NOMO-1 treated with dmso at 0.1 percent for 144 hours (cell line): ENCODE measurements at regions not wholly inside any gene's neighbourhood (a gene's known extent, or its start where the extent isn't known, plus 50 kb on each side); places are given as distances from the start of the nearest gene placed in this dataset.
"Not testable (repeated sequence)": the region's sequence is repeated elsewhere in the genome, so short reads cannot be mapped to it uniquely, and the experiment has no call there.

ENCODE experiments used
- DNase-seq: peaks from one replicate; lab custom pipeline; 2025; ENCODE audit not compliant: unreplicated experiment; lab: John Stamatoyannopoulos, UW

GRCh38 chr6:130603391-130603790, 223.8 kb upstream of the SMLR1 start:
- DNase-seq, result no peak

GRCh38 chr6:130604841-130605399, 222.3 kb upstream of the SMLR1 start:
- no peak for DNase-seq

- DNase-seq, result no peak
Observed at GRCh38 chr6:130610303-130610702, 216.9 kb upstream of the SMLR1 start.

GRCh38 chr6:130611366-130611765, 215.8 kb upstream of the SMLR1 start:
- DNase-seq, result no peak

- no peak for DNase-seq
Observed at GRCh38 chr6:130613176-130613575, 214.0 kb upstream of the SMLR1 start.

GRCh38 chr6:130615816-130616215, 211.4 kb upstream of the SMLR1 start:
- no peak for DNase-seq

GRCh38 chr6:130617658-130618057, 209.5 kb upstream of the SMLR1 start:
- no peak for DNase-seq

- not testable (repeated sequence) for DNase-seq
Observed at GRCh38 chr6:130618806-130619205, 208.4 kb upstream of the SMLR1 start.

- no peak for DNase-seq
Observed at GRCh38 chr6:130620338-130620781, 206.8 kb upstream of the SMLR1 start.

- DNase-seq, result no peak
Observed at GRCh38 chr6:130622142-130622541, 205.1 kb upstream of the SMLR1 start.

- DNase-seq, result no peak
Observed at GRCh38 chr6:130624046-130624445, 203.2 kb upstream of the SMLR1 start.

- no peak for DNase-seq
Observed at GRCh38 chr6:130625825-130626527, 201.2 kb upstream of the SMLR1 start.

- DNase-seq, result no peak
Observed at GRCh38 chr6:130628862-130629261, 198.3 kb upstream of the SMLR1 start.

- no peak for DNase-seq
Observed at GRCh38 chr6:130629640-130630039, 197.6 kb upstream of the SMLR1 start.

GRCh38 chr6:130632277-130632676, 194.9 kb upstream of the SMLR1 start:
- no peak for DNase-seq

- no peak for DNase-seq
Observed at GRCh38 chr6:130632897-130633296, 194.3 kb upstream of the SMLR1 start.

- no peak for DNase-seq
Observed at GRCh38 chr6:130643361-130643760, 183.8 kb upstream of the SMLR1 start.

GRCh38 chr6:130644175-130644574, 183.0 kb upstream of the SMLR1 start:
- no peak for DNase-seq

GRCh38 chr6:130644769-130645168, 182.4 kb upstream of the SMLR1 start:
- not testable (repeated sequence) for DNase-seq

- no peak for DNase-seq
Observed at GRCh38 chr6:130647246-130647645, 180.0 kb upstream of the SMLR1 start.

- DNase-seq, result no peak
Observed at GRCh38 chr6:130655586-130655985, 171.6 kb upstream of the SMLR1 start.

GRCh38 chr6:130661077-130661476, 166.1 kb upstream of the SMLR1 start:
- no peak for DNase-seq

- no peak for DNase-seq
Observed at GRCh38 chr6:130666786-130667185, 160.4 kb upstream of the SMLR1 start.
